Panc1 (cell line): ENCODE measurements at regions not wholly inside any gene's neighbourhood (a gene's known extent, or its start where the extent isn't known, plus 50 kb on each side); places are given as distances from the start of the nearest gene placed in this dataset.

Experiments used
- ATAC-seq: fragments of 200-7000 bp; cut with Tn5 transposase; 2 replicates; pipeline ENCODE4 v1.9.1; 2020; ENCODE audit warnings: mild to moderate bottlenecking, moderate library complexity
- BruUV-seq: library from RNA; stranded (reverse); fragments of 400-500 nt; replicated peaks from 2 replicates; lab custom pipeline; 2021; lab: Mats Ljungman, UMichigan
- CTCF ChIA-PET: fragments of 300-600 bp; sonication (Branson Sonifier 250); formaldehyde crosslinking; loops from one replicate; lab custom pipeline; 2022; ENCODE audit warnings: antibody characterized with exemption; lab: Charles Lee
- POLR2A ChIA-PET: fragments of 300-600 bp; sonication (Branson Sonifier 250); formaldehyde crosslinking; loops from one replicate; lab custom pipeline; 2022; ENCODE audit warnings: antibody characterized with exemption; lab: Charles Lee
- DNase-seq: peaks from one replicate; pipeline ENCODE4 v3.0.0-alpha.2; 2010; ENCODE audit warnings: low read depth, low spot score
- H3K27ac ChIP-seq: 2 replicates; pipeline ENCODE4 v1.5.1; 2011; ENCODE audit warnings: mild to moderate bottlenecking, low read length, inconsistent platforms
- H3K27me3 ChIP-seq: fragments of 200-500 bp; sonication (Bioruptor generic); 2 replicates; pipeline ENCODE4 v1.6.0; 2014; ENCODE audit warnings: low read length, inconsistent platforms; ENCODE audit not compliant: control insufficient read depth, insufficient read depth
- H3K36me3 ChIP-seq: fragments of 200-500 bp; sonication (Bioruptor generic); 2 replicates; pipeline ENCODE4 v1.5.1; 2014; ENCODE audit warnings: inconsistent platforms, mild to moderate bottlenecking, low read length, moderate library complexity; ENCODE audit not compliant: control insufficient read depth, insufficient read depth
- H3K4me1 ChIP-seq: 2 replicates; pipeline ENCODE4 v1.5.1; 2011; ENCODE audit warnings: inconsistent platforms, mild to moderate bottlenecking, low read length, moderate library complexity; ENCODE audit not compliant: control insufficient read depth, insufficient read depth
- H3K4me3 ChIP-seq, 2 experiments: 2 replicates each; pipeline ENCODE4 v1.5.1; 2011 to 2012; ENCODE audit warnings: low read depth in 2 of 2, low read length in 2 of 2, mild to moderate bottlenecking in 2 of 2, inconsistent platforms in 1 of 2, moderate library complexity in 1 of 2
- H3K9me3 ChIP-seq: fragments of 200-500 bp; sonication (Bioruptor generic); 2 replicates; pipeline ENCODE4 v1.5.1; 2014; ENCODE audit warnings: low read depth, mild to moderate bottlenecking, inconsistent platforms, low read length, moderate library complexity; ENCODE audit not compliant: control insufficient read depth, insufficient read depth
- POLR2AphosphoS5 ChIP-seq: IDR thresholded peaks from 2 replicates; pipeline ENCODE4 v1.6.1; 2012; ENCODE audit warnings: mild to moderate bottlenecking, low read depth, low read length, moderate library complexity
- SIN3A ChIP-seq: IDR thresholded peaks from 2 replicates; pipeline ENCODE4 v1.6.1; 2012; ENCODE audit warnings: low read depth, mild to moderate bottlenecking, low read length, moderate library complexity, borderline replicate concordance; ENCODE audit not compliant: insufficient read depth
- TCF7L2 ChIP-seq: IDR thresholded peaks from 2 replicates; pipeline ENCODE4 v1.6.1; 2011; ENCODE audit warnings: mild to moderate bottlenecking, low read depth, low read length, inconsistent platforms
- in situ Hi-C: cut with HindIII; loops from 2 replicates; pipeline ENCODE4 v1.10.0; 2016; ENCODE audit warnings: low sequenced_read_pairs, low pct_unique_long_range_greater_than_20kb
- intact Hi-C: fragments of 100-400 bp; cut with micrococcal nuclease; formaldehyde crosslinking; loops from one replicate; pipeline ENCODE4 v1.10.0; 2022; ENCODE audit not compliant: unreplicated experiment
- TF ChIP-seq, protein P1 (sequence below), 2 experiments: IDR thresholded peaks; 2 replicates each; pipeline ENCODE4 v1.6.1; 2011 to 2012; ENCODE audit warnings: low read depth in 2 of 2, control low read depth in 1 of 2, low read length in 1 of 2, mild to moderate bottlenecking in 1 of 2, moderate library complexity in 1 of 2; ENCODE audit not compliant: insufficient read depth in 1 of 2
- TF ChIP-seq, protein P2 (sequence below): fragments of 450-650 bp; IDR thresholded peaks from 2 replicates; pipeline ENCODE4 v1.5.1; 2017; ENCODE audit warnings: mild to moderate bottlenecking

DNA sequence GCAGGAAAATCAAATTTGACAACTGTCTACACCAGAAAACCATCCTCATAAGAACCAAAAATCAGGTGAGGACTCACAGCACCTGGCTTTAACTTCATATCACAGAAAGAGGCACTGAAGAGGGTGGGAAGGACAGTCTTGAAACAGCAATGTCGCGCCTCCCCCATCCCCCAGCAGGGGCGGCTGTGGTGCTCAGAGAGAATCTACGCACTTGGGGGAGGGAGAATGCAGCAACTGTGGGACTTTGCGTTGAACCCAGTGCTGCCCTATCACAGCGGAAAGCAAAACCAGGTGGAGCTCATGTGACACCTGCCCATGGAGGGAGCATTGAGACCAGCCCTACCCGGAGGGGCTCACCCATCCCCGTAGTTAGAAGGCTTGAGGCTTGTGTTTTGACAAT, 191.8 kb downstream of the MSX2 start:
- in situ Hi-C loops (no loop called here), intact Hi-C loops (no loop called here)
- BruUV-seq: no TSS peak
- Histone ChIP-seq H3K9me3 (no peaks in the 10 kb centered on the region), H3K4me1 (no peaks in the 10 kb centered on the region), H3K4me3 (no peak overlapping the region), H3K36me3 (no peaks in the 10 kb centered on the region), H3K27me3 (peaks cover 7% of the 10 kb centered on the region; the same call in 1 of the 2 replicates), H3K27ac (no peak overlapping the region)
- ATAC-seq (no peak), DNase-seq (no peak)
- ChIA-PET CTCF (no interaction called here), POLR2A (no interaction called here)
- TF ChIP-seq, protein P1, sequence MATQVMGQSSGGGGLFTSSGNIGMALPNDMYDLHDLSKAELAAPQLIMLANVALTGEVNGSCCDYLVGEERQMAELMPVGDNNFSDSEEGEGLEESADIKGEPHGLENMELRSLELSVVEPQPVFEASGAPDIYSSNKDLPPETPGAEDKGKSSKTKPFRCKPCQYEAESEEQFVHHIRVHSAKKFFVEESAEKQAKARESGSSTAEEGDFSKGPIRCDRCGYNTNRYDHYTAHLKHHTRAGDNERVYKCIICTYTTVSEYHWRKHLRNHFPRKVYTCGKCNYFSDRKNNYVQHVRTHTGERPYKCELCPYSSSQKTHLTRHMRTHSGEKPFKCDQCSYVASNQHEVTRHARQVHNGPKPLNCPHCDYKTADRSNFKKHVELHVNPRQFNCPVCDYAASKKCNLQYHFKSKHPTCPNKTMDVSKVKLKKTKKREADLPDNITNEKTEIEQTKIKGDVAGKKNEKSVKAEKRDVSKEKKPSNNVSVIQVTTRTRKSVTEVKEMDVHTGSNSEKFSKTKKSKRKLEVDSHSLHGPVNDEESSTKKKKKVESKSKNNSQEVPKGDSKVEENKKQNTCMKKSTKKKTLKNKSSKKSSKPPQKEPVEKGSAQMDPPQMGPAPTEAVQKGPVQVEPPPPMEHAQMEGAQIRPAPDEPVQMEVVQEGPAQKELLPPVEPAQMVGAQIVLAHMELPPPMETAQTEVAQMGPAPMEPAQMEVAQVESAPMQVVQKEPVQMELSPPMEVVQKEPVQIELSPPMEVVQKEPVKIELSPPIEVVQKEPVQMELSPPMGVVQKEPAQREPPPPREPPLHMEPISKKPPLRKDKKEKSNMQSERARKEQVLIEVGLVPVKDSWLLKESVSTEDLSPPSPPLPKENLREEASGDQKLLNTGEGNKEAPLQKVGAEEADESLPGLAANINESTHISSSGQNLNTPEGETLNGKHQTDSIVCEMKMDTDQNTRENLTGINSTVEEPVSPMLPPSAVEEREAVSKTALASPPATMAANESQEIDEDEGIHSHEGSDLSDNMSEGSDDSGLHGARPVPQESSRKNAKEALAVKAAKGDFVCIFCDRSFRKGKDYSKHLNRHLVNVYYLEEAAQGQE (IDR thresholded peaks at IDR 0.05; ENCODE audit: insufficient read depth in 1 of 2, low read depth in 2 of 2, low read length in 1 of 2): no peak
- TF ChIP-seq POLR2AphosphoS5 (no peak), SIN3A (no peak), TCF7L2 (no peak)
- TF ChIP-seq, protein P2, sequence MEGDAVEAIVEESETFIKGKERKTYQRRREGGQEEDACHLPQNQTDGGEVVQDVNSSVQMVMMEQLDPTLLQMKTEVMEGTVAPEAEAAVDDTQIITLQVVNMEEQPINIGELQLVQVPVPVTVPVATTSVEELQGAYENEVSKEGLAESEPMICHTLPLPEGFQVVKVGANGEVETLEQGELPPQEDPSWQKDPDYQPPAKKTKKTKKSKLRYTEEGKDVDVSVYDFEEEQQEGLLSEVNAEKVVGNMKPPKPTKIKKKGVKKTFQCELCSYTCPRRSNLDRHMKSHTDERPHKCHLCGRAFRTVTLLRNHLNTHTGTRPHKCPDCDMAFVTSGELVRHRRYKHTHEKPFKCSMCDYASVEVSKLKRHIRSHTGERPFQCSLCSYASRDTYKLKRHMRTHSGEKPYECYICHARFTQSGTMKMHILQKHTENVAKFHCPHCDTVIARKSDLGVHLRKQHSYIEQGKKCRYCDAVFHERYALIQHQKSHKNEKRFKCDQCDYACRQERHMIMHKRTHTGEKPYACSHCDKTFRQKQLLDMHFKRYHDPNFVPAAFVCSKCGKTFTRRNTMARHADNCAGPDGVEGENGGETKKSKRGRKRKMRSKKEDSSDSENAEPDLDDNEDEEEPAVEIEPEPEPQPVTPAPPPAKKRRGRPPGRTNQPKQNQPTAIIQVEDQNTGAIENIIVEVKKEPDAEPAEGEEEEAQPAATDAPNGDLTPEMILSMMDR: no peak

DNA sequence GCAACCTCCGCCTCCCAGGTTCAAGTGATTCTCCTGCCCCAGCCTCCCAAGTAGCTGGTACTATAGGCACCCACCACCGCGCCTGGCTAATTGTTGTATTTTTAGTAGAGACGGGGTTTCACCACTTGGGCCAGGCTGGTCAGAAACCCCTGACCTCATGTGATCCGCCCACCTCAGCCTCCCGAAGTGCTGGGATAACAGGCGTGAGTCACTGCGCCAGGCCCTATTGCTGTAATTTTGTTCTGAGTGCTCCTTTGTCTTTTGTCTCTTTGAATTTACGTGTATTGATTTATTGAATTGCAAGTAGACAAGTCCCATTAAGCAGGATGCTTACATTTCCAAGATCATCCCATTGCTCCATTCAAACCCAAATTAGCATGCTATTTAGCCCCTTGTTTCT, 186.7 kb downstream of the MSX2 start:
- ChIA-PET CTCF (interaction anchor here (0.6 kb wide), 1 partner anchor 690 kb away, joined by 4 read pairs; no protein-coding TSS in a partner anchor), POLR2A (no interaction called here)
- Histone ChIP-seq H3K4me1 (no peaks in the 10 kb centered on the region), H3K4me3 (no peak overlapping the region), H3K27ac (no peak overlapping the region), H3K36me3 (no peaks in the 10 kb centered on the region), H3K9me3 (no peaks in the 10 kb centered on the region), H3K27me3 (peaks cover 5% of the 10 kb centered on the region; the same call in 1 of the 2 replicates)
- no TSS peak for BruUV-seq
- intact Hi-C loops: no loop called here
- TF ChIP-seq POLR2AphosphoS5: no peak
- TF ChIP-seq, protein P2: no peak
- no peak for TF ChIP-seq TCF7L2
- TF ChIP-seq, protein P1 (IDR thresholded peaks at IDR 0.05; ENCODE audit: insufficient read depth in 1 of 2, low read depth in 2 of 2, low read length in 1 of 2): no peak
- TF ChIP-seq SIN3A: no peak
- in situ Hi-C loops: no loop called here
- DNase-seq (no peak), ATAC-seq (no peak)
